ENCODE measurements at regions not wholly inside any gene's neighbourhood (a gene's known extent, or its start where the extent isn't known, plus 50 kb on each side); places are given as distances from the start of the nearest gene placed in this dataset.

DNA sequence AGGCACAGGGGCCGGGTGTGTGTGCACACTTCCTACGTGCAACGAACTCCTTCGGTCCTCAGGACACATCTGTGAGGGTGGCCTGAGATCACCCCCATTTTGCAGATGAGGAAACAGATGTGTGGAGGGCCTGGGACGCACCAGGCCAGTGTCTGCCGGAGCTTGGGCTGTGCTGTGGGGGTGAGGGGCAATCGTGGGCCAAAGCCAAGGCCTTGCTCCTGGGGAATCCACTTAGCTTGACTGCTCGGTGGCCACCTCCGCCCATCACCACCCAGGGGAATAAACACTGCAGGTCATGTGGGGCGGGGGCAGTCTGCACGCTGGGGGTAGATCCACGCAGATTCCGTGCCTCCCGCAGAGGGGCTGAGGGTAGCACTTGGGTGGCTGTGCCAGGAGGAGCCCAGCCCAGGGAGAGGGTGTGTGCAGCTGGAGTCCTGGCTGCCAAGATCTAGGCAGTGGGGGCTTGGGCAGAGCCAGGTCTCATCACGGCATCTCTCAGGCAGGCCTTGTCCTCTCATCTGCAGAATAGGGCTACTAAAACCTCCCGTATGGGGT is 70.8 kb upstream of the EN2 start:
- TF ChIP-seq POLR2A (IDR thresholded peaks at IDR 0.05): no peak
- TF ChIP-seq, protein P1, sequence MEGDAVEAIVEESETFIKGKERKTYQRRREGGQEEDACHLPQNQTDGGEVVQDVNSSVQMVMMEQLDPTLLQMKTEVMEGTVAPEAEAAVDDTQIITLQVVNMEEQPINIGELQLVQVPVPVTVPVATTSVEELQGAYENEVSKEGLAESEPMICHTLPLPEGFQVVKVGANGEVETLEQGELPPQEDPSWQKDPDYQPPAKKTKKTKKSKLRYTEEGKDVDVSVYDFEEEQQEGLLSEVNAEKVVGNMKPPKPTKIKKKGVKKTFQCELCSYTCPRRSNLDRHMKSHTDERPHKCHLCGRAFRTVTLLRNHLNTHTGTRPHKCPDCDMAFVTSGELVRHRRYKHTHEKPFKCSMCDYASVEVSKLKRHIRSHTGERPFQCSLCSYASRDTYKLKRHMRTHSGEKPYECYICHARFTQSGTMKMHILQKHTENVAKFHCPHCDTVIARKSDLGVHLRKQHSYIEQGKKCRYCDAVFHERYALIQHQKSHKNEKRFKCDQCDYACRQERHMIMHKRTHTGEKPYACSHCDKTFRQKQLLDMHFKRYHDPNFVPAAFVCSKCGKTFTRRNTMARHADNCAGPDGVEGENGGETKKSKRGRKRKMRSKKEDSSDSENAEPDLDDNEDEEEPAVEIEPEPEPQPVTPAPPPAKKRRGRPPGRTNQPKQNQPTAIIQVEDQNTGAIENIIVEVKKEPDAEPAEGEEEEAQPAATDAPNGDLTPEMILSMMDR (IDR thresholded peaks at IDR 0.05): no peak

Data from gastroesophageal sphincter (tissue), 3 donors.